HG03159 (cell line): ENCODE measurements at regions not wholly inside any gene's neighbourhood (a gene's known extent, or its start where the extent isn't known, plus 50 kb on each side); places are given as distances from the start of the nearest gene placed in this dataset.
"Not testable (repeated sequence)": the region's sequence is repeated elsewhere in the genome, so short reads cannot be mapped to it uniquely, and the experiment has no call there.

Experiments used
- ATAC-seq: cut with Tn5 transposase; IDR thresholded peaks from one replicate; pipeline ENCODE4 v1.9.1; 2021; ENCODE audit warnings: mild to moderate bottlenecking, moderate library complexity; ENCODE audit not compliant: unreplicated experiment

GRCh38 chr12:88866881-88867280 is 286.6 kb upstream of the KITLG start:
- ATAC-seq: no peak

- ATAC-seq: no peak
Measured at GRCh38 chr12:88865537-88865936, 285.3 kb upstream of the KITLG start.

GRCh38 chr12:88860851-88861250 is 280.6 kb upstream of the KITLG start:
- no peak for ATAC-seq

GRCh38 chr12:88856201-88856600 is 275.9 kb upstream of the KITLG start:
- ATAC-seq: no peak

GRCh38 chr12:88855301-88855700 is 275.0 kb upstream of the KITLG start:
- ATAC-seq: no peak

GRCh38 chr12:88854260-88854659 is 274.0 kb upstream of the KITLG start:
- no peak for ATAC-seq

GRCh38 chr12:88847246-88847645 is 267.0 kb upstream of the KITLG start:
- not testable (repeated sequence) for ATAC-seq

- no peak for ATAC-seq
Measured at GRCh38 chr12:88844426-88844825, 264.2 kb upstream of the KITLG start.

GRCh38 chr12:88842314-88842713 is 262.0 kb upstream of the KITLG start:
- ATAC-seq: no peak

GRCh38 chr12:88839486-88839885 is 259.2 kb upstream of the KITLG start:
- ATAC-seq: no peak

- no peak for ATAC-seq
Measured at GRCh38 chr12:88836156-88836555, 255.9 kb upstream of the KITLG start.

- no peak for ATAC-seq
Measured at GRCh38 chr12:88834226-88834625, 254.0 kb upstream of the KITLG start.

GRCh38 chr12:88833641-88834116 is 253.4 kb upstream of the KITLG start:
- ATAC-seq: no peak

GRCh38 chr12:88828537-88828936 is 248.3 kb upstream of the KITLG start:
- not testable (repeated sequence) for ATAC-seq

GRCh38 chr12:88820012-88820411 is 239.7 kb upstream of the KITLG start:
- ATAC-seq: no peak

- ATAC-seq: no peak
Measured at GRCh38 chr12:88816201-88816600, 235.9 kb upstream of the KITLG start.

- ATAC-seq: no peak
Measured at GRCh38 chr12:88814779-88815178, 234.5 kb upstream of the KITLG start.

GRCh38 chr12:88812610-88813009 is 232.3 kb upstream of the KITLG start:
- no peak for ATAC-seq

GRCh38 chr12:88810806-88811205 is 230.5 kb upstream of the KITLG start:
- ATAC-seq: no peak

- ATAC-seq: not testable (repeated sequence)
Measured at GRCh38 chr12:88809841-88810240, 229.6 kb upstream of the KITLG start.

- no peak for ATAC-seq
Measured at GRCh38 chr12:88805692-88806091, 225.4 kb upstream of the KITLG start.

- ATAC-seq: no peak
Measured at GRCh38 chr12:88805286-88805685, 225.0 kb upstream of the KITLG start.

GRCh38 chr12:88802096-88802706 is 221.9 kb upstream of the KITLG start:
- ATAC-seq: peak; percentile 43
